AG09309 (cell line): ENCODE measurements at regions not wholly inside any gene's neighbourhood (a gene's known extent, or its start where the extent isn't known, plus 50 kb on each side); places are given as distances from the start of the nearest gene placed in this dataset.

ENCODE experiments used
- DNase-seq: peaks from one replicate; pipeline ENCODE4 v3.0.0-alpha.2; 2010; ENCODE audit warnings: low read depth
- H3K4me3 ChIP-seq: 2 replicates; pipeline ENCODE4 v1.5.1; 2011; ENCODE audit warnings: mild to moderate bottlenecking, low read depth, low read length, moderate library complexity; ENCODE audit not compliant: control insufficient read depth
- TF ChIP-seq, protein P1 (sequence below): IDR thresholded peaks from 2 replicates; pipeline ENCODE4 v1.5.1; 2011; ENCODE audit warnings: mild to moderate bottlenecking, low read depth, low read length, inconsistent platforms; ENCODE audit not compliant: insufficient read depth, control insufficient read depth; ENCODE audit errors: missing control alignments

DNA sequence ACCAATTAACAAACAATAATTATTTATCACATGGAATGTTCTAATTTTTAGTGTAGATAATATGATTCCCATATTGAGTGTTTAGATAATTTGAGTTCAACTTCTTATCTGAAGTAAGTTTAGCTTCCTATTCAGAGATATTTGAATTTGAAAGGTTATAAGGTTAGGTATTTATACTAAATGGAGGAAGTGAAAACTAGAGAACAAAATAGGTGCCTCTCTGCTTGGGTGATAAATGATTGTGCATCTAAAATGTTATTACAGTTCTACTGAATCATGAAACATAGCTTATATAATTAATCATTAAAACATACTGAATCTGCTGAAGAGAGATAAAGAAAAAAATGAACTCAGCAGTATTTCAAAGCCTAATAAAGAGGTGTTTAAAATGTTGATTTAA is 1174.3 kb downstream of the XPNPEP1 start:
- DNase-seq, result no peak
- H3K4me3 ChIP-seq, result no peak overlapping the region
- TF ChIP-seq, protein P1, sequence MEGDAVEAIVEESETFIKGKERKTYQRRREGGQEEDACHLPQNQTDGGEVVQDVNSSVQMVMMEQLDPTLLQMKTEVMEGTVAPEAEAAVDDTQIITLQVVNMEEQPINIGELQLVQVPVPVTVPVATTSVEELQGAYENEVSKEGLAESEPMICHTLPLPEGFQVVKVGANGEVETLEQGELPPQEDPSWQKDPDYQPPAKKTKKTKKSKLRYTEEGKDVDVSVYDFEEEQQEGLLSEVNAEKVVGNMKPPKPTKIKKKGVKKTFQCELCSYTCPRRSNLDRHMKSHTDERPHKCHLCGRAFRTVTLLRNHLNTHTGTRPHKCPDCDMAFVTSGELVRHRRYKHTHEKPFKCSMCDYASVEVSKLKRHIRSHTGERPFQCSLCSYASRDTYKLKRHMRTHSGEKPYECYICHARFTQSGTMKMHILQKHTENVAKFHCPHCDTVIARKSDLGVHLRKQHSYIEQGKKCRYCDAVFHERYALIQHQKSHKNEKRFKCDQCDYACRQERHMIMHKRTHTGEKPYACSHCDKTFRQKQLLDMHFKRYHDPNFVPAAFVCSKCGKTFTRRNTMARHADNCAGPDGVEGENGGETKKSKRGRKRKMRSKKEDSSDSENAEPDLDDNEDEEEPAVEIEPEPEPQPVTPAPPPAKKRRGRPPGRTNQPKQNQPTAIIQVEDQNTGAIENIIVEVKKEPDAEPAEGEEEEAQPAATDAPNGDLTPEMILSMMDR, result no peak

DNA sequence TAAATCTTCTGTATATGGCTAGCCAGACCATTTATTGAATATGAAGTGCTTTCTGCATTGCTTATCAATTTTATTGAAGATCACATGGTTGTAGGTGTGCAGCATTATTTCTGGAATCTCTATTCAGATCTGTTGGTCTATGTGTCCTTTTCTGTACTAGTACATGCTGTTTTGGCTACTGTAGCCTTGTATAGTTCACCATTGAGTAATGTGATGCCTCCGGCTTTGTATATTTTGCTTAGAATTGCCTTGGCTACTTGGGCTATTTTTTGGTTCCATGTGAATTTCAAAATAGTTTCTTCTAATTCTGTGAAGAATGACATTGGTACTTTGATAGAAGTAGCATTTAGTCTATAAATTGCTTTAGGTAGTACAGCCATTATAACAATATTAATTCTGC is 1187.2 kb downstream of the XPNPEP1 start:
- no peak for DNase-seq
- H3K4me3 ChIP-seq, result no peak overlapping the region
- TF ChIP-seq, protein P1, result no peak

DNA sequence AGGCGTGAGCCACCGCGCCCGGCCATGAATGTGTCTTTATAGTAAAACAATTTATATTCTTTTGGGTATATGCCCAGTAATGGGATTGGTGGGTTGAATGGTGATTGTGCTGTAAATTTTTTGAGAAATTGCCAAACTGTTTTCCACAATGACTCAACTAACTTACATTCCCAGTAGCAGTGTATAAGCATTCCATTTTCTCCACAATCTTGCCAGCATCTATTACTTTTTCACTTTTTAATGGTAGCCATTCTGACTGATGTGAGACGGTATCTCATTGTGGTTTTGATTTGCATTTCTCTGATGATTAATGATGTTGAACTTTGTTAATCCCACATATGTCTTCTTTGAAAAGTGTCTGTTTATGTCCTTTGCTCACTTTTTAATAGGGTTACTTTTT is 1187.9 kb downstream of the XPNPEP1 start:
- no peak for DNase-seq
- TF ChIP-seq, protein P1, result no peak
- no peak overlapping the region for H3K4me3 ChIP-seq

GRCh38 chr10:108721874-108722273 is 1201.4 kb downstream of the XPNPEP1 start:
- TF ChIP-seq, protein P1, result no peak
- H3K4me3 ChIP-seq, result no peak overlapping the region

GRCh38 chr10:108716352-108716751 is 1207.0 kb downstream of the XPNPEP1 start:
- TF ChIP-seq, protein P1, result no peak
- no peak for DNase-seq
- H3K4me3 ChIP-seq, result no peak overlapping the region

More at GRCh38 chr10:108721874-108722273, 1201.4 kb downstream of the XPNPEP1 start:
- DNase-seq, result no peak

- no peak overlapping the region for H3K4me3 ChIP-seq
- TF ChIP-seq, protein P1, result no peak
- DNase-seq, result no peak
Observed at GRCh38 chr10:108709927-108710722, 1213.2 kb downstream of the XPNPEP1 start.
